ENCODE measurements at regions not wholly inside any gene's neighbourhood (a gene's known extent, or its start where the extent isn't known, plus 50 kb on each side); places are given as distances from the start of the nearest gene placed in this dataset.

GRCh38 chr20:11354846-11355245, 562.8 kb upstream of the BTBD3 start:
- POLR2A ChIA-PET: no interaction called here
- CTCF ChIA-PET: no interaction called here

- ChIA-PET POLR2A (no interaction called here), CTCF (no interaction called here)
These were observed 562.3 kb upstream of the BTBD3 start for GRCh38 chr20:11355345-11355744.

GRCh38 chr20:11356061-11356460, 561.6 kb upstream of the BTBD3 start:
- ChIA-PET CTCF (no interaction called here), POLR2A (no interaction called here)

GRCh38 chr20:11362450-11362849, 555.2 kb upstream of the BTBD3 start:
- CTCF ChIA-PET: no interaction called here
- POLR2A ChIA-PET: no interaction called here

GRCh38 chr20:11364736-11365135, 553.0 kb upstream of the BTBD3 start:
- ChIA-PET POLR2A (no interaction called here), CTCF (no interaction called here)

GRCh38 chr20:11366660-11367059, 551.0 kb upstream of the BTBD3 start:
- ChIA-PET CTCF (no interaction called here), POLR2A (no interaction called here)

GRCh38 chr20:11368499-11368898, 549.2 kb upstream of the BTBD3 start:
- CTCF ChIA-PET: no interaction called here
- POLR2A ChIA-PET: no interaction called here

- CTCF ChIA-PET: no interaction called here
These were observed 548.6 kb upstream of the BTBD3 start for GRCh38 chr20:11368965-11369711.

GRCh38 chr20:11371831-11372230, 545.9 kb upstream of the BTBD3 start:
- CTCF ChIA-PET: no interaction called here

More at GRCh38 chr20:11368965-11369711, 548.6 kb upstream of the BTBD3 start:
- POLR2A ChIA-PET: no interaction called here

GRCh38 chr20:11372876-11373790, 544.6 kb upstream of the BTBD3 start:
- POLR2A ChIA-PET: no interaction called here
- CTCF ChIA-PET: no interaction called here

More at GRCh38 chr20:11371831-11372230, 545.9 kb upstream of the BTBD3 start:
- POLR2A ChIA-PET: no interaction called here

- ChIA-PET POLR2A (no interaction called here), CTCF (no interaction called here)
These were observed 542.4 kb upstream of the BTBD3 start for GRCh38 chr20:11375335-11375734.

GRCh38 chr20:11375966-11376365, 541.7 kb upstream of the BTBD3 start:
- CTCF ChIA-PET: no interaction called here
- POLR2A ChIA-PET: no interaction called here

- POLR2A ChIA-PET: no interaction called here
- CTCF ChIA-PET: no interaction called here
These were observed 541.3 kb upstream of the BTBD3 start for GRCh38 chr20:11376420-11376819.

- POLR2A ChIA-PET: no interaction called here
- CTCF ChIA-PET: no interaction called here
These were observed 540.7 kb upstream of the BTBD3 start for GRCh38 chr20:11376998-11377397.

- ChIA-PET POLR2A (no interaction called here), CTCF (no interaction called here)
These were observed 539.9 kb upstream of the BTBD3 start for GRCh38 chr20:11377761-11378160.

- ChIA-PET CTCF (no interaction called here), POLR2A (no interaction called here)
These were observed 539.4 kb upstream of the BTBD3 start for GRCh38 chr20:11378252-11378651.

- CTCF ChIA-PET: no interaction called here
These were observed 538.3 kb upstream of the BTBD3 start for GRCh38 chr20:11379257-11380011.

GRCh38 chr20:11380283-11380682, 537.4 kb upstream of the BTBD3 start:
- POLR2A ChIA-PET: no interaction called here

More at GRCh38 chr20:11379257-11380011, 538.3 kb upstream of the BTBD3 start:
- POLR2A ChIA-PET: no interaction called here

GRCh38 chr20:11387189-11387754, 530.4 kb upstream of the BTBD3 start:
- POLR2A ChIA-PET: no interaction called here
- CTCF ChIA-PET: no interaction called here

More at GRCh38 chr20:11380283-11380682, 537.4 kb upstream of the BTBD3 start:
- CTCF ChIA-PET: no interaction called here

GRCh38 chr20:11389186-11389585, 528.5 kb upstream of the BTBD3 start:
- CTCF ChIA-PET: no interaction called here
- POLR2A ChIA-PET: no interaction called here

Data from activated CD8-positive, alpha-beta memory T cell treated with anti-CD3 and anti-CD28 coated beads for 36 hours (primary cell).